Common myeloid progenitor, CD34-positive (primary cell): ENCODE measurements at regions not wholly inside any gene's neighbourhood (a gene's known extent, or its start where the extent isn't known, plus 50 kb on each side); places are given as distances from the start of the nearest gene placed in this dataset.

ENCODE experiments used
- CTCF ChIA-PET: fragments of 350-600 bp; sonication (Branson Sonifier 250); formaldehyde crosslinking; loops from one replicate; lab custom pipeline; 2021; ENCODE audit warnings: antibody characterized with exemption; lab: Charles Lee
- POLR2A ChIA-PET: fragments of 350-600 bp; sonication (Branson Sonifier 250); formaldehyde crosslinking; loops from one replicate; lab custom pipeline; 2021; ENCODE audit warnings: antibody characterized with exemption; lab: Charles Lee
- DNase-seq, 3 donors: peaks; one replicate each; pipeline versions ENCODE4 v3.0.0 to v3.0.0-alpha.2; 2013
- H3K27ac ChIP-seq, 2 experiments: 1 replicate in 1 of 2; 2 replicates in 1 of 2; pipeline ENCODE4 v1.7.0; 2013; ENCODE audit warnings: inconsistent platforms in 2 of 2, low read length in 2 of 2, mild to moderate bottlenecking in 2 of 2, low read depth in 1 of 2, moderate library complexity in 1 of 2; ENCODE audit not compliant: severe bottlenecking in 2 of 2, insufficient read depth in 1 of 2, poor library complexity in 1 of 2
- H3K27me3 ChIP-seq, 5 experiments: replicated peaks in 2 of 5; 1 replicate in 3 of 5; 2 replicates in 2 of 5; pipeline versions ENCODE4 v1.6.1 to v1.7.0; 2013; ENCODE audit warnings: low read length in 4 of 5, mild to moderate bottlenecking in 2 of 5, moderate library complexity in 2 of 5, inconsistent platforms in 1 of 5; ENCODE audit not compliant: insufficient read depth in 5 of 5, control insufficient read depth in 4 of 5
- H3K36me3 ChIP-seq, 4 experiments: 1 replicate in 2 of 4; 2 replicates in 2 of 4; pipeline versions ENCODE4 v1.6.1 to v1.7.0; 2013; ENCODE audit warnings: low read length in 3 of 4, control low read depth in 1 of 4, mild to moderate bottlenecking in 1 of 4; ENCODE audit not compliant: control insufficient read depth in 4 of 4, insufficient read depth in 4 of 4
- H3K4me1 ChIP-seq, 4 experiments: 1 replicate in 3 of 4; 2 replicates in 1 of 4; pipeline versions ENCODE4 v1.6.1 to v1.7.1; 2013; ENCODE audit warnings: low read length in 3 of 4, mild to moderate bottlenecking in 3 of 4, control low read depth in 1 of 4, inconsistent platforms in 1 of 4, moderate library complexity in 1 of 4; ENCODE audit not compliant: control insufficient read depth in 4 of 4, insufficient read depth in 4 of 4; ENCODE audit errors: control extremely low read depth in 1 of 4
- H3K4me3 ChIP-seq, 7 experiments: 1 replicate in 4 of 7; 2 replicates in 3 of 7; pipeline versions ENCODE4 v1.5.1 to v1.7.0; 2013; ENCODE audit warnings: mild to moderate bottlenecking in 7 of 7, low read length in 6 of 7, moderate library complexity in 6 of 7, inconsistent platforms in 2 of 7, low read depth in 2 of 7, control low read depth in 1 of 7; ENCODE audit not compliant: insufficient read depth in 4 of 7, control insufficient read depth in 1 of 7; ENCODE audit errors: extremely low read depth in 1 of 7
- H3K9me3 ChIP-seq, 5 experiments: 1 replicate in 4 of 5; 2 replicates in 1 of 5; pipeline versions ENCODE4 v1.6.1 to v1.7.1; 2013; ENCODE audit warnings: low read length in 4 of 5, mild to moderate bottlenecking in 2 of 5, inconsistent platforms in 1 of 5, low read depth in 1 of 5, moderate library complexity in 1 of 5; ENCODE audit not compliant: control insufficient read depth in 4 of 5, insufficient read depth in 2 of 5; ENCODE audit errors: control extremely low read depth in 1 of 5
- WGBS: methylation state at CpG from one replicate; pipeline ENCODE4 v1.1.5; 2013; ENCODE audit not compliant: insufficient coverage; 5-methylcytosine and 5-hydroxymethylcytosine counted together

DNA sequence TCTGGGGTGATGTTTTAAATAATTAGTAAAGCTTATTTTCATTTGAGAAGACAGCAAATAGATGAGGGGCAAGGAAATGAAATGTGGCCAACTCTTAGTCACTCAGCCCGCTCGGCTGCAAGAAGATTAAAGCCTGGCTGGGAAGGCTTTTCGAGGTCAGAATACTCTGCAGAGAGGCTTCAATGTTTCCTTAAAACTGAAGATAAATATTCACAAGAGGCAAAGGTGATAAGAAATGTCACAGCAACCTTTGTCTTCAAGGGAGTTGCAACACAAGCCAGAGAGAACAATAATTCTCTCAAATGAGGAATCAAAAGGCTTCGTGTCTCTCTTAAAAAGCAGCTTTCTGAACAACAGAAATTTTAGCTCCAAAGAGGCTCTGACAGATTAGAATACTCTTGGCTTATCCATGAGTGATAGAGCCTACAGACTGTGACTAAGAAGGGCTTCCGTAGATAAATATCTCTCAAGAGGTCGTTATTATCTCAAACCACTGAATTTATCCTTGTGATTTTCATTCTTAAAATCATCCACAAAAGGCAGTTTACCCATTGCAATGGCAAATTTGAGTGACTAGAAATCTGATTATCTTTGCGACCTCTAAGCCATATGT lies 92.5 kb downstream of the KLF6 start:
- ChIA-PET CTCF (no interaction called here), POLR2A (interaction anchor here (0.6 kb wide), 1 partner anchor 90 kb away, joined by 3 read pairs; no protein-coding TSS in a partner anchor)
- 81% methylated on average over 6 of the region's 7 CpGs for WGBS
- Histone ChIP-seq H3K36me3 (no peaks in the 10 kb centered on the region), H3K27me3 (no peaks in the 10 kb centered on the region), H3K4me3 (no peak overlapping the region), H3K27ac (no peak overlapping the region), H3K9me3 (peaks cover 0 to 1% (median 0%) of the 10 kb centered on the region in 5 experiments), H3K4me1 (no peaks in the 10 kb centered on the region)
- peak in 1 of 3 donors; percentile 12 for DNase-seq

DNA sequence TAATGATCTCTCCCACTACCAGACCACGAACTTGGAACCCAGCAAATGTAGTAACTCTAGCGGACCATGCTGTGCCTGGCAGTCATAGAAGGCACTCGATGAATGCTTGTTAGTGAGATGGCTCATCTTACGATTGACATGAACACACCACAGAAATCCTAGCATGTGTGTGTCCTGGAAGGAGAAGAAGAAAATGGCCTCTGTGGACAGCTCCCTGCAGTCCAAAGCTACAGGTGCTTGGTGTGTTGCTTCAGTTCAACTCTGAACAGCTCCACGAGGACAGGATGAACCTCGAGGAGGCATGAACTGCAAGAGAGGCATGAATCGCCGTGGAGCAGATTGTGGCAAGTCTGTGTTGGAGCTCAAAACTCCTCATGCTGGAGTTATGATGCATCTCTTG lies 93.5 kb downstream of the KLF6 start:
- no peak overlapping the region for H3K27ac ChIP-seq
- no peaks in the 10 kb centered on the region for H3K36me3 ChIP-seq
- no peaks in the 10 kb centered on the region for H3K4me1 ChIP-seq
- DNase-seq = no peak
- POLR2A ChIA-PET = no interaction called here
- WGBS = 97% methylated on average over 8 of the region's 8 CpGs
- no peaks in the 10 kb centered on the region for H3K9me3 ChIP-seq
- H3K27me3 ChIP-seq = no peaks in the 10 kb centered on the region
- CTCF ChIA-PET = no interaction called here
- no peak overlapping the region for H3K4me3 ChIP-seq

DNA sequence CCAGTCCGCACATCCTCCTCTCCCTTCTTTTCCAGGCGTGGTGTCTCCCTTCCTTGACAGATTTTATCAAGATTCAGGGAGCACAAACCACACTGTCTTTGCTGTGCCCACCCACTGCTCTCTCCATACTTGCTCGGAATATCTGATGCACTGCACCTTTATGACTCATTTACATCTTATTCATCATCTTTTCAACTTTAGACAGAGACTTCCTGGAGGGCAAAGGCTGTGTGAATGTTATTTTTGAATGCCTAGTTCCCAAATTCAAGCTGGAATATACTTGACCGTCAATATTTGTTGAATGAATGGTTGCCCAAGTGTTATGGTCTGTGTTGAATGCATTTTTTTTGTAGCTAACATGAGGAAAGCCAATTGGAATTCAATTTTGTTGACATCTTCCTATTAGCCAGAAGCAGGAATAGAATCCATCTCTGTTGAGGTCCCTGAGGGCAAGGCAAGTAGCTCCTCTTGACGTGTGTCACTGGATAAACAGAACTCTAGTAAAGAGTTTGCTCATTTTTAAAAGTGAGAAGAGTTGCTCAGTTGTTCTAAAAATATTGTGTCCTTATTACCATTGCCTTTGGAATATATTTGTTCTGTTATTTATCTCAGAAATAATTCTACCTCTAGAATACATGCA lies 95.0 kb downstream of the KLF6 start:
- DNase-seq = no peak
- ChIA-PET CTCF (interaction anchor here (1.5 kb wide), 1 partner anchor 15 kb away, joined by 5 read pairs; no protein-coding TSS in a partner anchor), POLR2A (no interaction called here)
- 93% methylated on average over 3 of the region's 5 CpGs for WGBS
- no peak overlapping the region for H3K27ac ChIP-seq
- H3K4me1 ChIP-seq = no peaks in the 10 kb centered on the region
- H3K9me3 ChIP-seq = no peaks in the 10 kb centered on the region
- H3K4me3 ChIP-seq = no peak overlapping the region
- no peaks in the 10 kb centered on the region for H3K36me3 ChIP-seq
- no peaks in the 10 kb centered on the region for H3K27me3 ChIP-seq

DNA sequence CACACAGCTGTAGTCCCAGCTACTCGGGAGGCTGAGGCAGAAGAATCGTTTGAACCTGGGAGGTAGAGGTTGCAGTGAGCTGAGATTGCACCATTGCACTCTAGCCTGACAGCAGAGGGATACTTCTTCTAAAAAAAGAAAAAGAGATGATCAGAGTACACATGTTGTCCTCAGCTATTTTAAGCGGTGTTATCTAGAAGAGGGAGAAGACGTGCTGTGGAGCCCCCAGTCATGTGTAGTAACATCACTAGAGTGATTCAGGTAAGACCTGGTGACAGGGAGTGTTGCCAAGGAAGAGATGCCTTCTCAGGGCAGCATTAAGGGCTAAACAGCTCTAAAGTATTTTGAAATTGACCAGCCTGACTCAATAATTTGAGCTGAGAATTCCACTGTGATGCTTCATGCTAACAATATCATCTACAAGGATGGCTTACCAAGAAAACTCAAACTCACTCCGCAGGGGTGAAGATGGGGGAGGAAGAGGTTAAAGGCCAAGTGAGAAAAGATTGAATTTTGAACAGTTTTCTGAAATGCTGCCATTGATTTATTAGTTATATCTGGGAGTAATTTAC lies 97.4 kb downstream of the KLF6 start:
- H3K27me3 ChIP-seq = no peaks in the 10 kb centered on the region
- H3K27ac ChIP-seq = no peak overlapping the region
- CTCF ChIA-PET = no interaction called here
- H3K4me1 ChIP-seq = no peaks in the 10 kb centered on the region
- H3K9me3 ChIP-seq = no peaks in the 10 kb centered on the region
- WGBS = 100% methylated on average over 3 of the region's 5 CpGs
- no peaks in the 10 kb centered on the region for H3K36me3 ChIP-seq
- POLR2A ChIA-PET = no interaction called here
- DNase-seq = no peak
- H3K4me3 ChIP-seq = no peak overlapping the region

DNA sequence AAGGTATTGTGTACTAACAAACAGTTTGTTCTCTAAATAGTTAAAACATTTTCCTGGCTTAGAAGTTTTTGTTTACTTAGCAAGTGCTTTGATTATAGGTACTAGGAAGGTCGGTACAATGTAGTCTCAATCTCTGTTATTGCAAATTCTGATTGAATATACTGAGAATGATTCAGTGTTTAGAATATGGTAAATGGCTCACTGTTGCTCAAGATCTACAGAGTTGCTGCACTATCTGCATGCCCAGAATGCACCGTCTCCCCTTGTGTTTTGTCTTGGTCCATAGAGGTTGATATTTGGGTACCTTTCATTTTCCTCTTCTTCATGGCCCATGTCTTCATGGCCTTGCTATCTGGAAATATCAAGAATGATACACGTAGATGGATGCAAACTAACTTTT lies 99.6 kb downstream of the KLF6 start:
- Histone ChIP-seq H3K9me3 (no peaks in the 10 kb centered on the region), H3K4me1 (no peaks in the 10 kb centered on the region), H3K27me3 (no peaks in the 10 kb centered on the region), H3K4me3 (no peak overlapping the region), H3K36me3 (no peaks in the 10 kb centered on the region), H3K27ac (no peak overlapping the region)
- DNase-seq = no peak
- ChIA-PET POLR2A (no interaction called here), CTCF (interaction anchor here (1.6 kb wide), 1 partner anchor 10 kb away, joined by 3 read pairs; no protein-coding TSS in a partner anchor)
- WGBS = 94% methylated on average over 2 of the region's 3 CpGs

DNA sequence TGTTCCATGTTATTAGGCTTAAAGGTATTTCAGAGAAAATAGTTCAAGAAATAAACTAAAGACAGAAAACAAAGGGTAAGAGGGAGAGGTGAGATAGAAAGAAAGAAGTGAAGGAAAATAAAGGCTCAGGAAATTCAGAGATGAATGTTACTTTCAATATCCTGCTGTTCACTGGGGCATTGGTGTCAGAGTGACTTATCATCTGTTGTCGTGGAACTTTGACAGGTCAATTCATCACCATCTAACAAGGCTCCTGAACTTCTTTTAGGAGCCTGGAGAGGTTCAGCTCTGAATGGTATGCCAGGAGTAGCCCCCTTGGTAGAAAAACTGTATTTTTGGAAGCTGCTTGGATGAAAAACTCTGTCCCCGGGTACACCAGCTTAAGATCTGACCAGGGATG lies 100.1 kb downstream of the KLF6 start:
- WGBS = 0% methylated on average over 1 of the region's 2 CpGs
- no peak overlapping the region for H3K4me3 ChIP-seq
- no peaks in the 10 kb centered on the region for H3K27me3 ChIP-seq
- no peak for DNase-seq
- ChIA-PET CTCF (interaction anchor here (1.6 kb wide), 1 partner anchor 10 kb away, joined by 3 read pairs; no protein-coding TSS in a partner anchor), POLR2A (no interaction called here)
- no peaks in the 10 kb centered on the region for H3K36me3 ChIP-seq
- H3K4me1 ChIP-seq = no peaks in the 10 kb centered on the region
- no peaks in the 10 kb centered on the region for H3K9me3 ChIP-seq
- no peak overlapping the region for H3K27ac ChIP-seq

DNA sequence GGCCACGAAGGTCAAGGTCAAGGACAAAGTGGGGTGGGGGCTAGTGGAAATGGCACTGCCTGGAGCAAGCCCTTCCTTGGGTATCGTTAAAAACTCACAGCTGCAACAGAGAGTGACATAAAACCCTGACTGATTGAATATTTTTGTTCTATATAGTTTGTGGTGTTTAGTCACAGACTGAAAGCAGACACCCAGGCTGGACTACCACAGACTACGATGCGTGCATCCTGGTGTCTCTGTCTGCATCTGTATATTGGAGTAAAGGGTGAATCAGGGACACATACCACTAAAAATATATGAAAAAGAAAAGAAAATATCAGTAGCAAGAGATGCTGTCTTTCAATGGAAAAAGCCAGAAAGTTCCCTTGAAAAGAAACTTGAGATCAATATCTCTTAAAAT lies 101.4 kb downstream of the KLF6 start:
- CTCF ChIA-PET = interaction anchor here (1.6 kb wide), 1 partner anchor 12 kb away, joined by 3 read pairs; no protein-coding TSS in a partner anchor
- POLR2A ChIA-PET = no interaction called here
- no peak overlapping the region for H3K4me3 ChIP-seq
- H3K4me1 ChIP-seq = no peaks in the 10 kb centered on the region
- no peaks in the 10 kb centered on the region for H3K27me3 ChIP-seq
- no peaks in the 10 kb centered on the region for H3K9me3 ChIP-seq
- no peaks in the 10 kb centered on the region for H3K36me3 ChIP-seq
- no peak overlapping the region for H3K27ac ChIP-seq
- DNase-seq = no peak
- 80% methylated on average over 2 of the region's 4 CpGs for whole genome bisulfite sequencing
